Calu3 (cell line): ENCODE measurements at regions not wholly inside any gene's neighbourhood (a gene's known extent, or its start where the extent isn't known, plus 50 kb on each side); places are given as distances from the start of the nearest gene placed in this dataset.
A peak's percentile ranks its signal among the peaks of the same experiment; 100 is the strongest.

Experiments
- BruUV-seq: library from RNA; stranded (reverse); fragments of 400-500 nt; replicated peaks from 2 replicates; lab custom pipeline; 2021; lab: Mats Ljungman, UMichigan
- CTCF ChIA-PET: fragments of 300-600 bp; sonication (Branson Sonifier 250); formaldehyde crosslinking; loops from one replicate; lab custom pipeline; 2022; ENCODE audit warnings: antibody characterized with exemption; lab: Charles Lee
- DNase-seq: peaks from one replicate; pipeline ENCODE4 v3.0.0; 2022
- H3K27ac Mint-ChIP-seq: one replicate; pipeline ENCODE4 v1.8.0; 2022; ENCODE audit warnings: mixed read lengths; ENCODE audit not compliant: unreplicated experiment
- H3K27me3 Mint-ChIP-seq: one replicate; pipeline ENCODE4 v1.8.0; 2022; ENCODE audit warnings: mixed read lengths; ENCODE audit not compliant: unreplicated experiment
- H3K36me3 Mint-ChIP-seq: one replicate; pipeline ENCODE4 v1.8.0; 2022; ENCODE audit warnings: mild to moderate bottlenecking, moderate library complexity, mixed read lengths; ENCODE audit not compliant: insufficient read depth, unreplicated experiment
- H3K4me1 Mint-ChIP-seq: one replicate; pipeline ENCODE4 v1.8.0; 2022; ENCODE audit warnings: mild to moderate bottlenecking, low read depth, mixed read lengths; ENCODE audit not compliant: unreplicated experiment
- H3K4me3 Mint-ChIP-seq: one replicate; pipeline ENCODE4 v1.8.0; 2022; ENCODE audit warnings: mild to moderate bottlenecking, low read depth, moderate library complexity, mixed read lengths; ENCODE audit not compliant: unreplicated experiment
- H3K9me3 Mint-ChIP-seq: one replicate; pipeline ENCODE4 v1.8.0; 2022; ENCODE audit warnings: low read depth, mixed read lengths; ENCODE audit not compliant: unreplicated experiment
- CTCF ChIP-seq: fragments of 200-600 bp; IDR thresholded peaks from one replicate; pipeline ENCODE4 v1.8.0; 2022; ENCODE audit warnings: antibody characterized with exemption; ENCODE audit not compliant: unreplicated experiment
- intact Hi-C: fragments of 100-400 bp; cut with micrococcal nuclease; formaldehyde crosslinking; loops from one replicate; pipeline ENCODE4 v1.10.0; 2022; ENCODE audit not compliant: unreplicated experiment

- DNase-seq = no peak
- Mint-ChIP-seq H3K4me3 (peak overlapping the region; percentile 60), H3K36me3 (peaks cover 100% of the 10 kb centered on the region), H3K9me3 (no peaks in the 10 kb centered on the region), H3K27ac (peak overlapping the region; percentile 78), H3K27me3 (no peaks in the 10 kb centered on the region), H3K4me1 (peaks cover 77% of the 10 kb centered on the region)
- BruUV-seq = no TSS peak
- TF ChIP-seq CTCF = no peak
- CTCF ChIA-PET = interaction anchor here (2.6 kb wide), 1 partner anchor 10 kb away, joined by 15 read pairs; no protein-coding TSS in a partner anchor
- intact Hi-C loops = loop anchor here (5.0 kb wide), 1 partner anchor 36 kb away; no protein-coding TSS in a partner anchor
Measured at GRCh38 chr7:130886438-130887135, 152.6 kb upstream of the KLF14 start.

DNA sequence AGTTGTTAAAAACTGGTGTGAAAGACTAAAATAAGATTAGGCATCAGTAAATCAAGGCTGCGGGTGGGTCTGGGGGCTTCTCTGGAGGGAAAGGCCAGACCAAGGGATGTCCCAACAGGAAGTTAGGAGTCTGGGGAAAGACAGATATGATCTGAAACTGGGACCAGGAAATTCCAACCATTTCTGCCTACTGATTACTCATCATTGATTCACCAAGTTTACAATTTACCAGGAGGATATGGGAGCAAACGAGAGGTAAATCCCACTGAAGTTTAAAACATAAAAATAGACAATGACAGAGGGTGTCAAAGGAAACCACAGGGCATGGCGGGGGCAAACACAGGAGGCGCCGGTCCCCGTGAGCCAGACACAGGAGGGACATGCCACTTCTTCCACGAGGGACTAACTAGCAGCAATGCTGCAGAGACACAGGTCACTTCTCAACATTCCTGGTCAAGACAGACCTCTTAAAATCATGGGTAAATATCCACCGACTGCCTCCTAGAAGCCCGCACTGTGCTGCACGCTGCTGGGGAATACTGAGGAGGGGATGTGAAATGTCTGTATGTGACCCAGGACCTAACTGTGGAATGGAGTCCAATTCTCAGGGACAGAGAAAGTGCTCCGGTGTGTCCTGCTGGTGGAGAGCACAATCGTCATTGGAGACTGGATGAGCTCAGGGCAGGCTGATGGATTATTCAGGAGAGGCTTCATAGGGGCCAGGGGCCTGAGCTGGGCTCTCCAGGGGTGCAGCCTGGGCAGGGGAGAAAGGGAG lies 153.4 kb upstream of the KLF14 start:
- Mint-ChIP-seq H3K4me1 (peaks cover 73% of the 10 kb centered on the region), H3K27ac (peak overlapping the region; percentile 78), H3K9me3 (no peaks in the 10 kb centered on the region), H3K27me3 (no peaks in the 10 kb centered on the region), H3K4me3 (peak overlapping the region; percentile 60), H3K36me3 (peaks cover 98% of the 10 kb centered on the region)
- TF ChIP-seq CTCF = no peak
- no peak for DNase-seq
- CTCF ChIA-PET = interaction anchor here (0.6 to 2.6 kb wide), 3 partner anchors 9 to 17 kb away, joined by 3 to 15 read pairs (median 6); no protein-coding TSS in a partner anchor
- TSS peak; percentile 12 for BruUV-seq
- intact Hi-C loops = loop anchor here (5.0 kb wide), 1 partner anchor 35 kb away; no protein-coding TSS in a partner anchor

GRCh38 chr7:130887957-130888371 lies 154.0 kb upstream of the KLF14 start:
- no peak for TF ChIP-seq CTCF
- intact Hi-C loops = loop anchor here (5.0 kb wide), 1 partner anchor 34 kb away; no protein-coding TSS in a partner anchor
- Mint-ChIP-seq H3K4me1 (peaks cover 75% of the 10 kb centered on the region), H3K9me3 (no peaks in the 10 kb centered on the region), H3K27ac (peak overlapping the region; percentile 78), H3K4me3 (peak overlapping the region; percentile 60), H3K27me3 (no peaks in the 10 kb centered on the region), H3K36me3 (peaks cover 98% of the 10 kb centered on the region)
- DNase-seq = no peak
- no TSS peak for BruUV-seq
- CTCF ChIA-PET = interaction anchor here (0.6 to 1.7 kb wide), 3 partner anchors 9 to 16 kb away, joined by 3 to 6 read pairs (median 3); no protein-coding TSS in a partner anchor

DNA sequence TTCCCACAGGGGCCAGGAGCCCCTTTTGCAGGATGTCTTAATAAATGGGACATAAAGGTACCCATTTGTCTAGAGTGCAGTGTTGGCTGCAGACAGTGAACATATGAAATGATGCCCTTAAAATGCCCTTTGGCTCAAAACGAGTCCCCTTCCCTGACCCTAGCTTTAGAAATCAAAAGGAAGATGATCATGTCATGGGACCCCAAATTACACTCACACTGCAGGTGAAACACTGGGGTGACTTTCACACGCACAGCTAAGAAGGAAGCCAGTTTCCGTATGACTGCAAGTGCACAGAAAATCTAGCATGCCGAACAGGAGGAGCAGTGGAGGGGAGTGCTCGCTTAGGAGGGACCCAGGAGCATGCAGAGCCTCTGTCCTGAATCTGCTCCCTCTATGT lies 154.5 kb upstream of the KLF14 start:
- DNase-seq = no peak
- CTCF ChIA-PET = interaction anchor here (0.8 to 1.7 kb wide), 4 partner anchors 8 to 32 kb away, joined by 3 to 6 read pairs (median 4); no protein-coding TSS in a partner anchor
- peaks cover 98% of the 10 kb centered on the region for H3K36me3 Mint-ChIP-seq
- H3K4me1 Mint-ChIP-seq = peaks cover 79% of the 10 kb centered on the region
- no TSS peak for BruUV-seq
- peak overlapping the region; percentile 78 for H3K27ac Mint-ChIP-seq
- H3K4me3 Mint-ChIP-seq = peak overlapping the region; percentile 60
- no peak for TF ChIP-seq CTCF
- intact Hi-C loops = loop anchor here (5.0 kb wide), 1 partner anchor 34 kb away; no protein-coding TSS in a partner anchor
- no peaks in the 10 kb centered on the region for H3K27me3 Mint-ChIP-seq
- no peaks in the 10 kb centered on the region for H3K9me3 Mint-ChIP-seq
